NOMO-1 treated with dmso at 0.1 percent for 144 hours (cell line): ENCODE measurements at regions not wholly inside any gene's neighbourhood (a gene's known extent, or its start where the extent isn't known, plus 50 kb on each side); places are given as distances from the start of the nearest gene placed in this dataset.

Source experiments
- DNase-seq: peaks from one replicate; lab custom pipeline; 2025; ENCODE audit not compliant: unreplicated experiment; lab: John Stamatoyannopoulos, UW

- no peak for DNase-seq
Observed at GRCh38 chr13:53143757-53144339, 115.2 kb downstream of the OLFM4 start.

- DNase-seq: peak; percentile 26
Observed at GRCh38 chr13:53144826-53145225, 116.2 kb downstream of the OLFM4 start.

GRCh38 chr13:53150568-53150967, 122.0 kb downstream of the OLFM4 start:
- DNase-seq: no peak

GRCh38 chr13:53151336-53152056, 122.9 kb downstream of the OLFM4 start:
- peak; percentile 19 for DNase-seq

DNA sequence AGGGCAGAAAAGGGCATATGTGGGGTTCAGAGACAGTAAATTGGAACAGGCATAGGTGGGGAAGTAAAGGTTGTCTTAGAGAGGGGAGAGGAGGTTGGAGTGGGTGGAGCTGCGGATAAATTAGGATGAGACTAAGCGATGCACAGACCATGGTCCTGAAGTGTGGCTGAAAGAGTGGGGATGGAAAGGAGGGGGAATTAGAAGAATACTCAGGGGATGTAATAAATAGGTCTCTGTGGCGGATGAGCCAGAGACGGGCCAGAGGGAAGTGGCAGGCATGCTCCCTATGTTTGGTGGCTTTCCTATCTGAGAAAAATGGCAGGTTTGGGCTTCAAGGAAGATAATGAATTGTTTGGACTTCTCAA, 123.4 kb downstream of the OLFM4 start:
- DNase-seq: no peak

DNA sequence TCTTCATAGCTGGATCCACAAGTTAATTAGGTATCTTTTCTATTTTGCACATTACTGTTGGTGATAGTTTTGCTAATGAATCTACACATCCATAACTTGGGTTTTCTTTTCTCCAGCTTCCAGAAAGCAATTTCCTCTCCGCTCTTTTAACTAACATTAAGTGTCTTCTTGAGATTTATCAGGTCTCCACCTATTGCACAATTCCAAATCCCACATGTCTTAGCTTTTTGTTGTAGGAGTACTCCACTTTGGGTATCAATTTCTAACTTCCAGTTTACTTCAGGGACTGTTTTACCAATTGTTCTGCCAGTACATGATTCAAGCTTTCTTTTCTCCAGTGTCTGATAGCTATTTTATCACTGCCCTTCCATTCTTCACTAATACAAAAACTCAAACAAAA, 129.6 kb downstream of the OLFM4 start:
- no peak for DNase-seq

GRCh38 chr13:53159431-53159830, 130.8 kb downstream of the OLFM4 start:
- DNase-seq: no peak

- DNase-seq: no peak
Observed at GRCh38 chr13:53160211-53160610, 131.6 kb downstream of the OLFM4 start.

DNA sequence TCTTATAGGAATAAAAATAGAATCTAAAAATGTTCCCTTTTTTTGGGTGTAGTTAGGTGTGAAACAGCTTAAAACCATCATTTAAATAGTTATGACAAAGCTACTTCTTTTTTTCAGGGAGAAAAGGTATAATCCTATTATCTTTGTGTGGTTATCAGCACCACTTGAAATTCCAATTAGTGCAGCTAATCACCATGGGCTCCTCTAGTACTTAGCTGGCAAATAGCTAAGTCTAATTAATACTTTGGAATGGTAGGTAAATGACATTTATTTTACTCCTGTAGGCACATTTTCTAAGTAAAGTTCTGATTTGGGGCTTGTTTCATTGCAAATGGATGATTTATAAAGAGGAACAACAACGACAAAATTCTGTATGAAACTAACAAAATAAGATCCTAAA, 132.6 kb downstream of the OLFM4 start:
- no peak for DNase-seq

DNA sequence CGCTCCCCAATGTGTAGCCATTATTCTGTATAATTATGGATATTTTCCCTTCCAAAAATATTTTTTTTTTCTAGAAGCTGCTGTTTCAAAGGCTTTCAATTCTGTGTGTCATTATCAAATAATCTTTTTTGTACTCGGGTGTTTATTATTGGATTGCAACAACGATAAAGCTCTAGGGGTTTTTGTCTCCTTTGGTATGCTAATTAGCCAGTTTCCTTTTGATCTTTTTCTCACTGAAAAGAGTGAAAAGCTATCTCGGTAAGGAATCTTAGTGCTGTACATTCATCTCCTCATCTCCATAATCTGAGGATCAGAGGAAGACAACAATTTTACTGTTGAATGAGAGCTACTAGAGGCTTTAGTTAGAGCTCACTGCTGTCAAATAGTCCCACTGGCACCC, 136.6 kb downstream of the OLFM4 start:
- no peak for DNase-seq

GRCh38 chr13:53167561-53167960, 138.9 kb downstream of the OLFM4 start:
- no peak for DNase-seq

- DNase-seq: no peak
Observed at GRCh38 chr13:53170910-53171309, 142.3 kb downstream of the OLFM4 start.

GRCh38 chr13:53174545-53174944, 145.9 kb downstream of the OLFM4 start:
- no peak for DNase-seq

GRCh38 chr13:53180684-53181083, 152.1 kb downstream of the OLFM4 start:
- DNase-seq: no peak

DNA sequence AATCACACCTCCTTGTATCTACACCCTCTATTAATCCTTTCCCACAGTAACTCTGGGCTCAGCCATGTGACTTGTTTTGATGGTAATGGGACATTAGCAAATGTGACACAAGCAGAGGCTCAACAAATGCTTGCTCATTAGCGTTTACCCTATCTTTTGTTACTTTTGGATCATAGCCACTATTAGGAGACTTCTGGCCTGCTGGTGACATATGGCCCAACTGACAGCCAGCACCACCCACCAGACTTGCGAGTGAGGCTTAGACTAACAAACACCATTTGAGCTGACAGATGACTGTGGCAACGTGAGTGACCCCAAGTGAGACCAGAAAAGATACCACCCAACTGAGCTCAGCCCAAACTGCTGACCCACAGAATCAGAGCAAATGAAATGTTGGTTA, 154.1 kb downstream of the OLFM4 start:
- no peak for DNase-seq

- DNase-seq: no peak
Observed at GRCh38 chr13:53188120-53188519, 159.5 kb downstream of the OLFM4 start.

DNA sequence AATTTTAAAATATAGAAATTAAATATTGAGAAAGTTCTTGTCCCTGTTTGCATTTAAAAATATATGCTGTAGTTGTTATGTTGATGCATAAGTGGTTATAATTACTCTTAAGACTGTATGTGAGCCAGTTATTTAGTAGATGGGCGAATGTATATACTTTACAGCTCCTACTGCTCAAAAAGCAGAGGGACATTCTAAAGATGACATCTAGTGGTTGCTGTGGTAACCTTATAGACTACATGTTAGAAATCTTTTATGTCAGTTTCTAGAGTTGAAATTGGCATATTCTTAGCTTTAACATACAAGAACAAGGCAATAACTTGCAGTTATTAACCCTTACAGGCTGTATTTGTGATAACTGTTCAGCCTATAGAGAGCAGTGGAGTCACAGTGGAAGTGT, 160.5 kb downstream of the OLFM4 start:
- no peak for DNase-seq

DNA sequence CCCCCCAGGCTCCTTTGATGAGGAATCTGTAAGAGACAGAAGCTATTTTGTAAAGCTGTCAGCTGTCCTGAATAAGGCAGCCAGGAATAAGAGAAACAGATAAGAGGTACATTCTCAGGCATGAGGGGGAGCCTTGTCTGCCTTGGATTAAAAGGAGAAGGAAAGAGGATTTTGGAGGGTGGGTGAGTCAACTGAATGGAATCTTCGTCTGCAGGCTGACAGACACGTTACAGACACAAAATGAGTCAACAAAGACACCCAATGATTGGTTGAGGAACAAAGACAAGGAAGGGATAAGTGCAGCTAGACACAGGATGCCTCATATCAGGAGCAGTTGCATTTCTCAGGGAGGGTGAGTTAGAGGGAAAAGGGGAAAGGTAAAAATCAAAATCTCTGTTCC, 162.5 kb downstream of the OLFM4 start:
- no peak for DNase-seq

DNA sequence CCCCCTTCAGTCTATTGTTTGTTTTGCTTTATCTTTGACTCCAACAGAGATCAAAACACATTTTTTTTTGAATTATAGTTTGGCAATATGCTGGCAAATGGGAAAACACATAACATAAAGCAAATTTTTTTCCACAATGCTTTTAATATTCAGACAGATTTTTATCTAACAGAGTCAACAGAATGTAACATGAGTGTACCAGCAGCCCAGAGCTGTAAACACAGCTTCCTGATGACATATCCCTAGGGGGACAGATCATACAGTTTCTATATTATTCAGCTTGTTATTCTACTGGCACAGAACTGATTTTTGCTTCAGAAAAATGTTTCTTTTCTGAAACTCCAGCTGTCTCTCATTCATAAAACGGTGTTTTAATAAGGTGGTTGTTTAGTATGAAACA, 168.8 kb downstream of the OLFM4 start:
- DNase-seq: no peak

GRCh38 chr13:53198017-53198416, 169.4 kb downstream of the OLFM4 start:
- DNase-seq: no peak

- DNase-seq: no peak
Observed at GRCh38 chr13:53198736-53199135, 170.1 kb downstream of the OLFM4 start.

DNA sequence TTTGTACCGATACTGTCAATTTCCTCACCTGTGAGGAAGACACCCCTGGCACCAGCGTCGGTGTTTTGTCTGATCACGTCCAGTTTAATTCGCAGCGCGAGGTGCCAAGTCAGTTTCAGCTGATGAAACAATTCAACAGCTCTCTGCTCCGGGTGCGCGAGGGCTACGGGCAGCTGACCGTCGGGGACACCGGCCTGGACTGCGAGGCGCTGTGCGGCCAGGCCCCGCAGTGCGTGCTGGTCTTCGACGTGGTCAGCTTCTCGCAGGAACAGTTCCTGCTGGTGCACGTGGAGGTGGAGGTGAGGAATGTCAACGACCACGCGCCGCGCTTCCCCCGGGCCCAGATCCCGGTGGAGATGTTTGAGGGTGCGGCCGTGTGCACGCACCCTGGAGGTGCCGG, 171.5 kb downstream of the OLFM4 start:
- DNase-seq: no peak
